Liver (tissue), 8 donors: ENCODE measurements at regions not wholly inside any gene's neighbourhood (a gene's known extent, or its start where the extent isn't known, plus 50 kb on each side); places are given as distances from the start of the nearest gene placed in this dataset.

ENCODE experiments used
- DNase-seq: peaks from one replicate; pipeline ENCODE4 v3.0.0-alpha.2; 2017; ENCODE audit warnings: low spot score
- H3K27ac ChIP-seq, 2 donors: one replicate each; pipeline ENCODE4 v1.7.0; 2013; ENCODE audit warnings: inconsistent platforms in 2 of 2, low read length in 2 of 2, control low read depth in 1 of 2, low read depth in 1 of 2, mild to moderate bottlenecking in 1 of 2
- H3K27me3 ChIP-seq, 4 donors: one replicate each; pipeline versions ENCODE4 v1.6.1 to v1.7.0; 2013; ENCODE audit warnings: low read length in 3 of 4, inconsistent platforms in 1 of 4, mild to moderate bottlenecking in 1 of 4, moderate library complexity in 1 of 4; ENCODE audit not compliant: control insufficient read depth in 4 of 4, insufficient read depth in 4 of 4
- H3K36me3 ChIP-seq, 4 donors: one replicate each; pipeline versions ENCODE4 v1.6.1 to v1.7.0; 2013; ENCODE audit warnings: low read length in 3 of 4, mild to moderate bottlenecking in 3 of 4, low read depth in 1 of 4, moderate library complexity in 1 of 4; ENCODE audit not compliant: control insufficient read depth in 4 of 4, insufficient read depth in 3 of 4
- H3K4me1 ChIP-seq, 4 donors: one replicate each; pipeline versions ENCODE4 v1.6.1 to v1.7.0; 2013; ENCODE audit warnings: low read length in 3 of 4, mild to moderate bottlenecking in 3 of 4, moderate library complexity in 1 of 4; ENCODE audit not compliant: control insufficient read depth in 4 of 4, insufficient read depth in 4 of 4
- H3K4me3 ChIP-seq, 3 donors: one replicate each; pipeline versions ENCODE4 v1.6.1 to v1.7.0; 2013; ENCODE audit warnings: low read length in 3 of 3, control low read depth in 1 of 3, low read depth in 1 of 3, mild to moderate bottlenecking in 1 of 3
- H3K9ac ChIP-seq, 2 donors: one replicate each; pipeline ENCODE4 v1.7.0; 2013; ENCODE audit warnings: low read length in 2 of 2, mild to moderate bottlenecking in 2 of 2, moderate library complexity in 2 of 2, control low read depth in 1 of 2, low read depth in 1 of 2
- H3K9me3 ChIP-seq, 4 donors: one replicate each; pipeline versions ENCODE4 v1.6.1 to v1.7.0; 2013; ENCODE audit warnings: low read length in 3 of 4; ENCODE audit not compliant: control insufficient read depth in 4 of 4
- CTCF ChIP-seq: fragments of 150-350 bp; IDR thresholded peaks from 2 replicates; pipeline ENCODE4 v1.5.1; 2017; ENCODE audit warnings: improper control_type of control experiment, low read depth, low read length; ENCODE audit not compliant: missing input control
- EGR1 ChIP-seq, 2 donors: IDR thresholded peaks; 2 replicates each; pipeline ENCODE4 v1.6.1; 2016 to 2018; ENCODE audit warnings: antibody characterized with exemption in 2 of 2, low read depth in 2 of 2
- FOXA1 ChIP-seq: IDR thresholded peaks from 2 replicates; pipeline ENCODE4 v1.6.1; 2016; ENCODE audit warnings: antibody characterized with exemption
- FOXA2 ChIP-seq: IDR thresholded peaks from 2 replicates; pipeline ENCODE4 v1.6.1; 2016; ENCODE audit warnings: antibody characterized with exemption
- GABPA ChIP-seq, 2 donors: IDR thresholded peaks in 1 of 2; conservative IDR thresholded peaks in 1 of 2; 2 replicates each; pipeline ENCODE4 v1.6.1; 2016; ENCODE audit warnings: antibody characterized with exemption in 2 of 2, mild to moderate bottlenecking in 1 of 2, moderate library complexity in 1 of 2
- HNF4G ChIP-seq: IDR thresholded peaks from 2 replicates; pipeline ENCODE4 v1.6.1; 2016; ENCODE audit warnings: antibody characterized with exemption
- JUND ChIP-seq, 2 donors: IDR thresholded peaks; 2 replicates each; pipeline ENCODE4 v1.6.1; 2016; ENCODE audit warnings: antibody characterized with exemption in 2 of 2
- MAX ChIP-seq: IDR thresholded peaks from 2 replicates; pipeline ENCODE4 v1.6.1; 2016; ENCODE audit warnings: antibody characterized with exemption
- NR2F2 ChIP-seq: IDR thresholded peaks from 2 replicates; pipeline ENCODE4 v1.6.1; 2016; ENCODE audit warnings: antibody characterized with exemption
- RAD21 ChIP-seq, 2 donors: IDR thresholded peaks; 2 replicates each; pipeline ENCODE4 v1.6.1; 2016; ENCODE audit warnings: antibody characterized with exemption in 2 of 2, mild to moderate bottlenecking in 2 of 2
- REST ChIP-seq: IDR thresholded peaks from 2 replicates; pipeline ENCODE4 v1.6.1; 2016; ENCODE audit warnings: antibody characterized with exemption, mild to moderate bottlenecking
- RXRA ChIP-seq, 2 donors: IDR thresholded peaks; 2 replicates each; pipeline ENCODE4 v1.6.1; 2017 to 2018; ENCODE audit warnings: antibody characterized with exemption in 2 of 2, mild to moderate bottlenecking in 1 of 2
- WGBS: extraction: QIAGEN DNeasy Blood & Tissue Kit; methylation state at CpG from one replicate; pipeline ENCODE4 v1.1.7; 2013; 5-methylcytosine and 5-hydroxymethylcytosine counted together
- TF ChIP-seq, protein P1 (sequence below): IDR thresholded peaks from 2 replicates; pipeline ENCODE4 v1.6.1; 2016; ENCODE audit warnings: antibody characterized with exemption
- donor health status: healthy.
- donor health status: healthy.
- donor health status: healthy.
- donor health status: healthy.
- donor health status: healthy.

DNA sequence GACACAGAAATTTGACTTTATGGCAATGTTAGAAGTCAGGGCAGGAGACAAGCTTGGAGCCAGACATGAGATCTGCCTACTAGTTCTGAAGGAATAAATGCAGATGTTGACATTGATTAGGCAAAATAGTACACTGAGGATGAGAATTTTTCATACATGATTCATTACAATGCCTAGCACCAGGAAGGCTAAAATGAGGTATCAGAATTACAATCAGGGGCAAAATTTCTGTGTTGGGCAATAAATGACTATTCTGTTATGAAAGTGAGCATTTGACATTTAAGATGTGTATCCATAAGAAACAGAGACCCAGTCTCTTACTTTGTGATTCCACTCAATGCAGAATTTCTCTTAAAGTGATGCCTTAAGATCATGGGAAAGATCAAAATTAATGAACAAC lies 92.4 kb upstream of the CDH10 start:
- H3K27me3 ChIP-seq = no peaks in the 10 kb centered on the region
- no peak for DNase-seq
- H3K36me3 ChIP-seq = no peaks in the 10 kb centered on the region

GRCh38 chr5:24735284-24735683 lies 90.5 kb upstream of the CDH10 start:
- Histone ChIP-seq H3K9me3 (no peaks in the 10 kb centered on the region), H3K4me1 (no peaks in the 10 kb centered on the region), H3K27me3 (no peaks in the 10 kb centered on the region), H3K36me3 (no peaks in the 10 kb centered on the region), H3K9ac (no peak overlapping the region), H3K4me3 (no peak overlapping the region), H3K27ac (no peak overlapping the region)
- no peak for DNase-seq
- 65% methylated on average over 7 of the region's 7 CpGs for WGBS
- no peak for TF ChIP-seq RAD21 (IDR thresholded peaks at IDR 0.05)
- no peak for TF ChIP-seq EGR1 (IDR thresholded peaks at IDR 0.05; ENCODE audit: low read depth in 2 of 2)
- TF ChIP-seq HNF4G = no peak
- no peak for TF ChIP-seq JUND (IDR thresholded peaks at IDR 0.05)
- TF ChIP-seq CTCF = no peak
- TF ChIP-seq NR2F2 = no peak
- TF ChIP-seq FOXA2 = no peak
- TF ChIP-seq REST = no peak
- no peak for TF ChIP-seq MAX
- TF ChIP-seq RXRA (IDR thresholded peaks at IDR 0.05) = no peak
- TF ChIP-seq FOXA1 = no peak

More for the DNA sequence above, 92.4 kb upstream of the CDH10 start:
- Histone ChIP-seq H3K9ac (no peak overlapping the region), H3K4me3 (no peak overlapping the region), H3K4me1 (no peaks in the 10 kb centered on the region), H3K27ac (no peak overlapping the region), H3K9me3 (no peaks in the 10 kb centered on the region)
- TF ChIP-seq, protein P1, sequence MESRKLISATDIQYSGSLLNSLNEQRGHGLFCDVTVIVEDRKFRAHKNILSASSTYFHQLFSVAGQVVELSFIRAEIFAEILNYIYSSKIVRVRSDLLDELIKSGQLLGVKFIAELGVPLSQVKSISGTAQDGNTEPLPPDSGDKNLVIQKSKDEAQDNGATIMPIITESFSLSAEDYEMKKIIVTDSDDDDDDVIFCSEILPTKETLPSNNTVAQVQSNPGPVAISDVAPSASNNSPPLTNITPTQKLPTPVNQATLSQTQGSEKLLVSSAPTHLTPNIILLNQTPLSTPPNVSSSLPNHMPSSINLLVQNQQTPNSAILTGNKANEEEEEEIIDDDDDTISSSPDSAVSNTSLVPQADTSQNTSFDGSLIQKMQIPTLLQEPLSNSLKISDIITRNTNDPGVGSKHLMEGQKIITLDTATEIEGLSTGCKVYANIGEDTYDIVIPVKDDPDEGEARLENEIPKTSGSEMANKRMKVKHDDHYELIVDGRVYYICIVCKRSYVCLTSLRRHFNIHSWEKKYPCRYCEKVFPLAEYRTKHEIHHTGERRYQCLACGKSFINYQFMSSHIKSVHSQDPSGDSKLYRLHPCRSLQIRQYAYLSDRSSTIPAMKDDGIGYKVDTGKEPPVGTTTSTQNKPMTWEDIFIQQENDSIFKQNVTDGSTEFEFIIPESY = no peak
- no peak for TF ChIP-seq FOXA1
- no peak for TF ChIP-seq REST
- TF ChIP-seq GABPA (IDR thresholded peaks at IDR 0.05 in 1 of 2, conservative IDR thresholded peaks at IDR 0.05 in 1 of 2) = no peak
- no peak for TF ChIP-seq RAD21 (IDR thresholded peaks at IDR 0.05)
- no peak for TF ChIP-seq NR2F2
